NCI-H446 (cell line): ENCODE measurements at regions not wholly inside any gene's neighbourhood (a gene's known extent, or its start where the extent isn't known, plus 50 kb on each side); places are given as distances from the start of the nearest gene placed in this dataset.

Experiments
- DNase-seq, 2 experiments: peaks; one replicate each; lab custom pipeline; 2025; lab: John Stamatoyannopoulos, UW

GRCh38 chr14:34350903-34351302 lies 111.1 kb downstream of the SPTSSA start:
- DNase-seq: no peak

GRCh38 chr14:34348592-34348991 lies 113.4 kb downstream of the SPTSSA start:
- no peak for DNase-seq

GRCh38 chr14:34347683-34348082 lies 114.4 kb downstream of the SPTSSA start:
- no peak for DNase-seq

GRCh38 chr14:34345718-34346465 lies 116.1 kb downstream of the SPTSSA start:
- no peak for DNase-seq

GRCh38 chr14:34344318-34344717 lies 117.7 kb downstream of the SPTSSA start:
- no peak for DNase-seq

- DNase-seq: no peak
Measured at GRCh38 chr14:34340025-34340625, 121.9 kb downstream of the SPTSSA start.

- no peak for DNase-seq
Measured at GRCh38 chr14:34338056-34338455, 124.0 kb downstream of the SPTSSA start.

GRCh38 chr14:34336501-34336900 lies 125.5 kb downstream of the SPTSSA start:
- DNase-seq: no peak

- DNase-seq: no peak
Measured at GRCh38 chr14:34335968-34336367, 126.1 kb downstream of the SPTSSA start.

GRCh38 chr14:34334329-34334728 lies 127.7 kb downstream of the SPTSSA start:
- DNase-seq: no peak

- DNase-seq: peak; percentile 14 to 72
Measured at GRCh38 chr14:34331728-34332623, 130.1 kb downstream of the SPTSSA start.

GRCh38 chr14:34330846-34331245 lies 131.2 kb downstream of the SPTSSA start:
- no peak for DNase-seq

- no peak for DNase-seq
Measured at GRCh38 chr14:34329301-34329700, 132.7 kb downstream of the SPTSSA start.

GRCh38 chr14:34328178-34328577 lies 133.9 kb downstream of the SPTSSA start:
- DNase-seq: peak in 1 of 2 experiments; percentile 60

- no peak for DNase-seq
Measured at GRCh38 chr14:34325493-34325892, 136.5 kb downstream of the SPTSSA start.

GRCh38 chr14:34324363-34324795 lies 137.7 kb downstream of the SPTSSA start:
- DNase-seq: peak; percentile 14 to 62

GRCh38 chr14:34322940-34323418 lies 139.1 kb downstream of the SPTSSA start:
- DNase-seq: peak; percentile 71 to 86

GRCh38 chr14:34319140-34319539 lies 142.9 kb downstream of the SPTSSA start:
- DNase-seq: no peak

GRCh38 chr14:34318014-34318413 lies 144.0 kb downstream of the SPTSSA start:
- no peak for DNase-seq

GRCh38 chr14:34310724-34311123 lies 151.3 kb downstream of the SPTSSA start:
- DNase-seq: no peak

- DNase-seq: no peak
Measured at GRCh38 chr14:34303811-34304210, 158.2 kb downstream of the SPTSSA start.

GRCh38 chr14:34302654-34303053 lies 159.4 kb downstream of the SPTSSA start:
- peak; percentile 8 to 67 for DNase-seq
